ENCODE measurements at regions not wholly inside any gene's neighbourhood (a gene's known extent, or its start where the extent isn't known, plus 50 kb on each side); places are given as distances from the start of the nearest gene placed in this dataset.

GRCh38 chr5:125199968-125200865 lies 453.8 kb upstream of the ZNF608 start:
- in situ Hi-C loops (cut with HindIII; ENCODE audit: low pct_unique_long_range_greater_than_20kb, low sequenced_read_pairs) = no loop called here
- intact Hi-C loops (cut with micrococcal nuclease; ENCODE audit: unreplicated experiment) = no loop called here
- Histone ChIP-seq H3K27ac (ENCODE audit: low read length) (peak overlapping the region; percentile 81), H3K4me3 (ENCODE audit: low read depth in 2 of 2, low read length in 2 of 2) (peak overlapping the region; percentile 33 to 53), H3K27me3 (ENCODE audit: control insufficient read depth, insufficient read depth, low read length) (no peaks in the 10 kb centered on the region), H3K36me3 (ENCODE audit: control insufficient read depth, insufficient read depth, low read length) (no peaks in the 10 kb centered on the region), H3K9me3 (ENCODE audit: control insufficient read depth, insufficient read depth, low read depth, low read length) (no peaks in the 10 kb centered on the region), H3K4me1 (ENCODE audit: control insufficient read depth, insufficient read depth, low read length) (peaks cover 17% of the 10 kb centered on the region)
- CTCF ChIA-PET = no interaction called here
- no TSS peak for BruUV-seq (replicated peaks)
- DNase-seq (ENCODE audit: low read depth, low spot score) (no peak), ATAC-seq (peak; percentile 70)
- POLR2A ChIA-PET = interaction anchor here (0.6 kb wide), 1 partner anchor 1573 kb away, joined by 16 read pairs; no protein-coding TSS in a partner anchor
- no peak for TF ChIP-seq POLR2AphosphoS5 (IDR thresholded peaks at IDR 0.05; ENCODE audit: low read depth, low read length)
- no peak for TF ChIP-seq SIN3A (IDR thresholded peaks at IDR 0.05; ENCODE audit: borderline replicate concordance, insufficient read depth, low read depth, low read length)
- no peak for TF ChIP-seq REST (IDR thresholded peaks at IDR 0.05; ENCODE audit: insufficient read depth in 1 of 2, low read depth in 2 of 2, low read length in 1 of 2)
- TF ChIP-seq TCF7L2 (IDR thresholded peaks at IDR 0.05; ENCODE audit: low read depth, low read length) = no peak
- TF ChIP-seq, protein P1, sequence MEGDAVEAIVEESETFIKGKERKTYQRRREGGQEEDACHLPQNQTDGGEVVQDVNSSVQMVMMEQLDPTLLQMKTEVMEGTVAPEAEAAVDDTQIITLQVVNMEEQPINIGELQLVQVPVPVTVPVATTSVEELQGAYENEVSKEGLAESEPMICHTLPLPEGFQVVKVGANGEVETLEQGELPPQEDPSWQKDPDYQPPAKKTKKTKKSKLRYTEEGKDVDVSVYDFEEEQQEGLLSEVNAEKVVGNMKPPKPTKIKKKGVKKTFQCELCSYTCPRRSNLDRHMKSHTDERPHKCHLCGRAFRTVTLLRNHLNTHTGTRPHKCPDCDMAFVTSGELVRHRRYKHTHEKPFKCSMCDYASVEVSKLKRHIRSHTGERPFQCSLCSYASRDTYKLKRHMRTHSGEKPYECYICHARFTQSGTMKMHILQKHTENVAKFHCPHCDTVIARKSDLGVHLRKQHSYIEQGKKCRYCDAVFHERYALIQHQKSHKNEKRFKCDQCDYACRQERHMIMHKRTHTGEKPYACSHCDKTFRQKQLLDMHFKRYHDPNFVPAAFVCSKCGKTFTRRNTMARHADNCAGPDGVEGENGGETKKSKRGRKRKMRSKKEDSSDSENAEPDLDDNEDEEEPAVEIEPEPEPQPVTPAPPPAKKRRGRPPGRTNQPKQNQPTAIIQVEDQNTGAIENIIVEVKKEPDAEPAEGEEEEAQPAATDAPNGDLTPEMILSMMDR (IDR thresholded peaks at IDR 0.05) = no peak

GRCh38 chr5:125200866-125201373 lies 454.5 kb upstream of the ZNF608 start:
- H3K9me3 ChIP-seq (ENCODE audit: control insufficient read depth, insufficient read depth, low read depth, low read length) = no peaks in the 10 kb centered on the region
- no peak for ATAC-seq
- H3K4me3 ChIP-seq (ENCODE audit: low read depth in 2 of 2, low read length in 2 of 2) = peak overlapping the region; percentile 33 to 53
- TF ChIP-seq REST (IDR thresholded peaks at IDR 0.05; ENCODE audit: insufficient read depth in 1 of 2, low read depth in 2 of 2, low read length in 1 of 2) = no peak
- no peak for TF ChIP-seq POLR2AphosphoS5 (IDR thresholded peaks at IDR 0.05; ENCODE audit: low read depth, low read length)
- TF ChIP-seq SIN3A (IDR thresholded peaks at IDR 0.05; ENCODE audit: borderline replicate concordance, insufficient read depth, low read depth, low read length) = no peak
- no peak for TF ChIP-seq TCF7L2 (IDR thresholded peaks at IDR 0.05; ENCODE audit: low read depth, low read length)
- TF ChIP-seq, protein P1 (IDR thresholded peaks at IDR 0.05) = no peak
- in situ Hi-C loops (cut with HindIII; ENCODE audit: low pct_unique_long_range_greater_than_20kb, low sequenced_read_pairs) = no loop called here
- BruUV-seq (replicated peaks) = no TSS peak
- peak overlapping the region; percentile 81 for H3K27ac ChIP-seq (ENCODE audit: low read length)
- no peaks in the 10 kb centered on the region for H3K36me3 ChIP-seq (ENCODE audit: control insufficient read depth, insufficient read depth, low read length)
- intact Hi-C loops (cut with micrococcal nuclease; ENCODE audit: unreplicated experiment) = no loop called here
- CTCF ChIA-PET = no interaction called here
- H3K4me1 ChIP-seq (ENCODE audit: control insufficient read depth, insufficient read depth, low read length) = peaks cover 17% of the 10 kb centered on the region
- POLR2A ChIA-PET = no interaction called here
- H3K27me3 ChIP-seq (ENCODE audit: control insufficient read depth, insufficient read depth, low read length) = no peaks in the 10 kb centered on the region
- DNase-seq (ENCODE audit: low read depth, low spot score) = no peak
